ENCODE measurements at regions not wholly inside any gene's neighbourhood (a gene's known extent, or its start where the extent isn't known, plus 50 kb on each side); places are given as distances from the start of the nearest gene placed in this dataset.
"Not testable (repeated sequence)": the region's sequence is repeated elsewhere in the genome, so short reads cannot be mapped to it uniquely, and the experiment has no call there.

GRCh38 chr15:83335542-83335941, 51.1 kb upstream of the BNC1 start:
- not testable (repeated sequence) for DNase-seq (ENCODE audit: low read depth in 2 of 2)

GRCh38 chr15:83339396-83339795, 54.9 kb upstream of the BNC1 start:
- no peak for DNase-seq (ENCODE audit: low read depth in 2 of 2)

GRCh38 chr15:83340087-83340486, 55.6 kb upstream of the BNC1 start:
- no peak for DNase-seq (ENCODE audit: low read depth in 2 of 2)

DNA sequence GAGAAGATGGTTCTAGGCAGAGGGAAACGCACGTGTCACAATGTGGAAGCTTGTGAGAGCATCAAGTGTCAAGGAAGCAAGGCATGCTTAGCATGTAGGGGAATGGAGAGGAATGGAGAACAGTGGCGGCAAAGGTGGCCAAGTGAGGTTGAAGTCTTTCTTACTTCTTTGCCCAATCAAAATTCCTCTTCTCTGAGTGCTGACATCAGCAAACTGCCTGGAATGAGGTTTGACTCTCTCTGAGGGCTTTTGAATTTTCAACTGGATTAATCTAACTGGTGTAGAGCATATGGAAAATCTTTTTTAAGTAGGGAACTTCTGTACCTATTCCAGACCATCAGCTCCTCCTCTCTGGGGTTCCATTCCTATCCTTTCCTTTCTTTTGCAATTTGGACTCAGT, 61.9 kb upstream of the BNC1 start:
- DNase-seq (ENCODE audit: low read depth in 2 of 2), result no peak

- no peak for DNase-seq (ENCODE audit: low read depth in 2 of 2)
Measured at GRCh38 chr15:83352119-83352518, 67.7 kb upstream of the BNC1 start.

DNA sequence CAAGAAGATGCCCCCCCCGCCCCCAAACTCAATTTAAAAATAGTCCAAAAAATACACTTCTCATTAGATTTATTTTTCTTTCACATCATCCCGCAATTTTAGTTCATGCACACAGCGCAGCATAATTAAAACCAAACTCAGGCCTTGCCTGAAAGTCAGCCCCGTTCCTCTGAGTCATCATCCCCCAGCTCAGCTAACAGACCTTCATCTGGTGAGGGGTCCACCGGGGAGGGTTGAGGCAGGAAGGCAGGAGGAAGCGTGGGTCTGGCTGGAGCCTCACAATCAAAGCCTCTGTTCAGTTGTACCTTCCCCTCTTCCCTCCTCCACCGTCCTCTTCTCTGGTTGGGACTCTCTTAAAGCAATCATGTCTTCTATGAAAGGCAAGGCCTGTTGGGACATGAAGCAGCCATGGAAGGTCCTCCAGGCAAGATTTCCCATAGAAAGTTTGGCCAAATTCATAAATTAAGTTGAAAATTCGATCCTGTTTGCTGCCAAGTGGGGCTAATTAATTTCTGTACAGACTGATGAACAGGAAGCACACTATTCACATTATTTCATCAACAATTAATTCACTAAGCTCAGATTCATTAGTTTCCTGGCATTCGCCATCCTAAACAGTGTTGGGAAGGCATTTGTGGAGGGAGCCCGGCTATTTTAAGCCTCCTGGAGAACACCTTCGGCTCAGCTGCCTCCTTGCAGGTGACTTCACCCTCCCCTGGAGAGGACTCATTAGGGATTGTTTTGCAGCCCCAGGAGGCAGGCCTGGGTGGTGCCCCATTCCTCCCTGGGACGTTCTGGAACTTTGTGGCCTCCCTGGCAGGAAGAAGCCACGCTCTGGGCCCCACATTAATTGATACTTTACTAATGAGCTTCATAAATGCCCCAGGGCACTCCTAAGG, 72.3 kb upstream of the BNC1 start:
- no peak for DNase-seq (ENCODE audit: low read depth in 2 of 2)

GRCh38 chr15:83358972-83359564, 74.6 kb upstream of the BNC1 start:
- no peak for DNase-seq (ENCODE audit: low read depth in 2 of 2)

- no peak for DNase-seq (ENCODE audit: low read depth in 2 of 2)
Measured at GRCh38 chr15:83362706-83363105, 78.2 kb upstream of the BNC1 start.

- no peak for DNase-seq (ENCODE audit: low read depth in 2 of 2)
Measured at GRCh38 chr15:83364501-83364900, 80.0 kb upstream of the BNC1 start.

GRCh38 chr15:83365370-83365938, 81.0 kb upstream of the BNC1 start:
- peak; percentile 2 to 6 for DNase-seq (ENCODE audit: low read depth in 2 of 2)

DNA sequence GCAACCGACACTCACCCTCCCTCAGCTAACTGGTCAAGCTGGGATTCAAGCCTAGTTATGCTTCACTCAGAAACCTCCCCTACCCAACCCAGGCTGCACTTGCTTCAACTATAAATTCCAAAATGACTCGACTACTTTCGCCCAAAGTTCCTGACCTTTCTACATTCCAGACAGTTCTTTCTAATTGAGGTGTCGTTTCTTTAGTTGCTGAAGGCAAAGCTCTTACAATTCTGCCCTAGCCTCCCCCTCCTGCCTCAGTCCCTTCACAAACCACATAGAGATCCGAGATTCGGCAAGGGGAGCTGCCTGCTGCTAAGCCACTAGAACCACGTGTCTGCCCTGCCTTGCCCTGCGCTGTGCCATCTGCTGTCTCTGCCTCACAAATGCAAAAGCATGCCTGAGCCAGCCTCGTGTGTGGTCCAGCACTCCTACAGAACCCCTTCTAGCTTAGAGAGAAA, 74.7 kb upstream of the SH3GL3 start:
- DNase-seq (ENCODE audit: low read depth in 2 of 2), result no peak

GRCh38 chr15:83378921-83379578, 68.1 kb upstream of the SH3GL3 start:
- no peak for DNase-seq (ENCODE audit: low read depth in 2 of 2)

- no peak for DNase-seq (ENCODE audit: low read depth in 2 of 2)
Measured at GRCh38 chr15:83379579-83379959, 67.6 kb upstream of the SH3GL3 start.

- DNase-seq (ENCODE audit: low read depth in 2 of 2), result no peak
Measured at GRCh38 chr15:83380059-83380458, 67.1 kb upstream of the SH3GL3 start.

DNA sequence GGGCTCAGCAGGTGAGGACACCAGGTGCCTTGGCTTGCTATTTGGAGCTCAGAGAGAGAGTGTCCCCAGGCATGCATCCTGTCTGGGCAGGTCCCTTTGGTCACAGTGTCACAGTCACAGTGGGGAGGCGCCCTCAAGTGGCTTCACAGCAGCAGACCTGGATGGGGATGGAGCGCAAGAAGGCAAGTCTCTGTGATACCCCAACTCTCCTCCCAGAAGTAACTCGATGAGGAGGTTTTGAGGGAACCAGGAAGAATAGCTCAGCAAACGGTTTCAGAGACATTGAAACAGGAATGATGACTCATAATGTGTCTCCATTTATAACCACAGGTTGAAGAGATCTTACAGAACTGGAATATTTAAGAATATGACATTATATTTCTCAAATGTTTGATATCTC, 66.5 kb upstream of the SH3GL3 start:
- peak; percentile 8 to 13 for DNase-seq (ENCODE audit: low read depth in 2 of 2)

DNA sequence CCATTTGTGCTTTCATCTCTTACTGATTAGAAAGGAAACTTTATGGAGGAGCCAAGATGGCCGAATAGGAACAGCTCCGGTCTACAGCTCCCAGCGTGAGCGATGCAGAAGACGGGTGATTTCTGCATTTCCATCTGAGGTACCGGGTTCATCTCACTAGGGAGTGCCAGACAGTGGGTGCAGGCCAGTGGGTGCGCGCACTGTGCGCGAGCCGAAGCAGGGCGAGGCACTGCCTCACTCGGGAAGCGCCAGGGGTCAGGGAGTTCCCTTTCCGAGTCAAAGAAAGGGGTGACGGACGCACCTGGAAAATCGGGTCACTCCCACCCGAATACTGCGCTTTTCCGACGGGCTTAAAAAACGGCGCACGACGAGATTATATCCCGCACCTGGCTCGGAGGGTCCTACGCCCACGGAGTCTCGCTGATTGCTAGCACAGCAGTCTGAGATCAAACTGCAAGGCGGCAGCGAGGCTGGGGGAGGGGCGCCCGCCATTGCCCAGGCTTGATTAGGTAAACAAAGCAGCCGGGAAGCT, 63.5 kb upstream of the SH3GL3 start:
- DNase-seq (ENCODE audit: low read depth in 2 of 2), result not testable (repeated sequence)

DNA sequence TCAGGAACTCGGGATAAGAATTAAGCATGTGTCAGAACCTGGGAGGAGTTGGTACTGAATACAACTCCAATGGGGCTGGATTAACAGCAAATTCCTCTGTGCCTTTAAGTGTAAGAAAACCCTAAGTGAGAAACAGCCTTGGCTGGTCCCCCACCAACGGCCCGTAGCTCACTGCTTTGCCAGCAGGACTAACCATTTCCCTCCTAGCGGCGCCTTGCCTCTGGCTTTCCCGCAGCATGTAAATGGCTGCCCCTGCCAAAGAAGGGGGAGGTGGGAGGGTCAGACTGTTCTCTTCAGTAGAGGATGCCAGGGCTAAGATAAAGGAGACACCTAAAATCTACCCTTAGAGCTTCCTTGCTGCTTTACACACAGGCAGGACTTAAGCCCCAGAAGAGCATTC, 51.0 kb upstream of the SH3GL3 start:
- DNase-seq (ENCODE audit: low read depth in 2 of 2), result no peak

All from stimulated activated CD8-positive, alpha-beta memory T cell treated with anti-CD3 and anti-CD28 coated beads, Interleukin-2, amount 100 ng/mL, for 48 hours (primary cell).